HG03108 (cell line): ENCODE measurements at regions not wholly inside any gene's neighbourhood (a gene's known extent, or its start where the extent isn't known, plus 50 kb on each side); places are given as distances from the start of the nearest gene placed in this dataset.

Experiments
- ATAC-seq: cut with Tn5 transposase; IDR thresholded peaks from one replicate; pipeline ENCODE4 v1.9.1; 2021; ENCODE audit warnings: moderate library complexity; ENCODE audit not compliant: unreplicated experiment

DNA sequence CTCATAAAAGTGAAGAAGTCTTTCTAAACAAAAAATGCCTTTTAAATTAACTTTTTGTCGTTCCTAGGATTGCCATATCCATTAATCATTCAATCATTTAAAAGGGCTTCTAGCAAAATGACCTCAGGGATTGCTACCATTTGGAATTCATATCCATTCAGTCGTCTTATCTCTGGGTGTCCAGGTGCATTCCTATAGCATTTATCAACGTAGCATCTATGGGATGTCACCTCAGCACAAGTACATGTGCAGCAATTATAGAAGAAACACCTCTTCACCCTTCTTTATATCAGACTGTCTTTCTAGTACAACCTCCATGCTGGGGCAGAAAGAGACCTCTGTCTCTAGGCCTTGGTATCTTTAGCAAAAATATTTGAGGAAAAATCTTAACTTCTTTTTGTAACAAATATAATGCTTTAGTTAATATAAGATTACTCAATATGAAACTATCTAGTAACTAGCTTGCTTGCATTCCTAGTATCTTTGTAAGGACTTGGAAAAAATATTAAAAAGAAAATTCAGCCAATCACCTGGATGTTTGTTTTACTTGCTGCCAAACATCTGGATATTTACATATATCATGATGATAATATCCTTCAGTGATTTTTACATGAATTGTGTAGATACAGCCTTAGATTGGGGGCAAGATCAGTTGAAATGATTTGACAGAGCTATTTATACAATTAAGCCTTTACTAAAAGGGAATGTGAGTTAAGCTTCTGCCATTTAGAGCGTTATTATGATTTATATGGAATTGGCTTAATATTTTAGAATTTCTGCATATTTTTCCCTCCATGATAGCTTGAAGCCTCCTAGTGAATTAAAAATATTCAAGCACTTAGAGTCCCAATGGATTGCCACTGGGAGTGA, 356.8 kb downstream of the HDGFL1 start:
- ATAC-seq: no peak

GRCh38 chr6:22926790-22927354, 357.5 kb downstream of the HDGFL1 start:
- ATAC-seq: no peak

- no peak for ATAC-seq
Measured at GRCh38 chr6:22928775-22929174, 359.4 kb downstream of the HDGFL1 start.

DNA sequence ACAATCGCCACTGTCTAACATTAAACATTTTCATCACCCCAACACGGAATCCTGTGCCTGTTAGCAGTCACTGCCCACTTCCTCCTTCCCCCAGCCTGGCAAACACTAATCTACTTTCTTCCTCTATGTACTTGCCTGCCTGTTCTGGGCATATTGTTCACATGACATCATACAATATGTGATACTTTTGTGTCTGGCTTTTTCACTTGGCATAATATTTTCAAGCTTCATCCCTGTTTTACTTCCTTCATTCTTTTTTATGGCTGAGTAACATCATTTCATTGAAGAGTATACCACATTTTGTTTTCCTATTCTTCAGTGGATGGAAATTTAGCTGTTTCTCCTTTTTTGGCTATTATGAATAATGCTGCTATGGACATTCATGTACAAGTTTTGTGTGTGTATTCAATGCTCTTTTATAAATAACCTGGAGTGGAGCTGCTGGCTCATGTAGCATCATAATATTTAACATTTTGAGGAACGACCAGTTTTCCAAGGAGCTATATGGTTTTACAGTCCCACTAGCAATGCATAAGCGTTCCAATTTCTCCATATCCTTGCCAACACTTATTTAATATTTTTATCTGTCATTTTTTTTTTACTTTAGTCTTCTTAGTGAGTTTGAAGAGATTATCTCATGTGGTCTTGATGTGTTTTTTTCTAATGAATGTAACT, 360.1 kb downstream of the HDGFL1 start:
- ATAC-seq: no peak

DNA sequence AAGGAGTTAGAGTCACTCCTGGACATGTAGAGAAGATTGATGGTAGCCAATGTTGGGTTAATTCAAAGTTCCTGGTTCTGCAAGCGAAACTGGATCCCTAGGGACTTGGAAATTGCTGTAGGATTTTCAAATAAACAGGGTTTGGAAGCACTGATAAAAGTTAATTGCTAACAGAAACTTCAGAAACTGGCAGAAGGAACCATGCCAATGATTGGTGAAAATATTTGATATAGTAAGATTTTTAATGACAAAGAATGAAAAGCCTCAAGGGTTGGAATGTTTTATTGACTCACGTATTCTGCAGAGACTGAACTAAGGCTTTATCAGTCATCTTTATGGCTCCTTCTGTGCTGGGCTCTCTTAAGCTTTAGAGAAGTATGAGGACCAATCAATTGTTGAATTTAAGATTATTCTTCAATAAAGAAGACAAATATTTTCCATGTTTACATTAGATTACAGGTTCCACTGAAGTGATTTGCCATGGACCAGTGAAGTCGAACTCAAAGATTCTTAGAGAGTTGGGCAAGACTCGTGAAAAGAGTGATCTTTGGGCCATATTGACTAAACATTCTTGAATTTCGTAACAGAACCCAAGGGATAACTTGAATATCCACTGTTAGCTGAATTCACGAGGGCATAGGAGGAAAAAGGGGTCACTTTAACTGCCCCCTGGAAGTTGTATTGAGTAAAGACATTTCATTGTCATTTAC, 371.4 kb downstream of the HDGFL1 start:
- ATAC-seq: no peak

GRCh38 chr6:22942403-22942802, 373.0 kb downstream of the HDGFL1 start:
- ATAC-seq: no peak

DNA sequence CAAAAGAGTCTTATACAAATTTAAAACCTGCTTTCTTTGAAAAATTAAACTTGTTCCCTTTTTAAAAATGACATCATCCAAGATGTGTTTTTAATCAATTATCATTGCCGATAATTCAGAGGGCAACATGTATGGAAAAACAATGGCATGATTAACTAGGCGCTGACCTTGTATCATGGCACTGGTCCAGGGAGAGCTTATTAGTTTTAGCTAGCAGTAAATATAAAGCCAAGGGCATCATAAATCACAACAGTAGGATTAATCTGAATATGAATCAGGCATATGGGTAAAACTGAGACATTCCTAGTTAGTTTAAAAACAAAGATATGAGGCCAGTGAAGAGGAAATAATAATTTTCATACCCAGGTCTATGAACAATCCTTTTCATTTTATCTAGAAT, 374.0 kb downstream of the HDGFL1 start:
- no peak for ATAC-seq

DNA sequence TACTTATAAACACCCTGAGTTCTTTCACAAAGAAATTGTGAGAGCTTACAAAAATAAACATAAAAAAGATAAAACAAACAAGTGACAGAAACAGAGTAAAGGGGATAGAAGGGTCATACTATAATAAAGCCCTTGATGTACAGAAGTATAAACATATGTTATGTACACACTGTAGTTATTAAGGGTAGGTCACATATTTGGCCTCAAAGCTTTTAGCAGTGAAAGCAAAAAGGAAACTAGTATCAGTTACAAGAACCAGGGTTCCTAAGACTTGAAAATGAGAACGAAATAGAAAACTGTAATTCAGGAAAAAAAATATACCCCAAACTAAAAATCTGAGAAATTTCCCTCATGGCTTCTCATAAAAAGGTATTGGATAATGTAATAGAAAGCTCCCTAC, 380.6 kb downstream of the HDGFL1 start:
- no peak for ATAC-seq

- no peak for ATAC-seq
Measured at GRCh38 chr6:22952097-22952496, 382.7 kb downstream of the HDGFL1 start.

DNA sequence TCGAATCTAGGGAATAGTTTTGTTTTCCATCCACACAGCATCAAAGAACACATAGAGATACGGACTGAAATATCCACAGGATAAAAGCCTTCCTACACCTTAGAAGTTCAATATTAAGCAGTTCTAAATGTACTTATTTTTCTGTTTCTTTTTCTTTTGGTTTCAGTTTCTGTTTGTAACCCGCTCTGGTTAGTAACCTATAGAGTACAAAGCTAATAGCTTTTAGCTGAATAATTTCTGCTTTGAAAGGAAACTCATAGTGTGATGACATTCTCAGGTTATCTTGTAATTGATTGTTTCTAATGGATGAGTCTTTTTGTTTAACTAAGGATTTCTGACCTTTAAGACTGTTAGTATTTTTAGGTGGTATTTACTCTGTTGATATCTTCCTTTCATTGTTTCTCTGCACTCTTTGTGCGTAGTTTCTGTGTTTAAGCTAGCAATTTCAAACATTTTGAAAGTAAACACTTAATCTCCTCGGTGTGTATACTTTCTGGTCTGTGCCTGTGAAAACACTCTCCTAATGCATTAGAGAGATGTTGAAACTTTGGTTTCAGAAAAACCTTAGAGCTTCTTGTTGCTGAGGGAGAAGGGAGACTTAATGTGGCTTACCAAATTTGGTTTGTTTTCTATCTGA, 385.5 kb downstream of the HDGFL1 start:
- ATAC-seq: peak; percentile 49

DNA sequence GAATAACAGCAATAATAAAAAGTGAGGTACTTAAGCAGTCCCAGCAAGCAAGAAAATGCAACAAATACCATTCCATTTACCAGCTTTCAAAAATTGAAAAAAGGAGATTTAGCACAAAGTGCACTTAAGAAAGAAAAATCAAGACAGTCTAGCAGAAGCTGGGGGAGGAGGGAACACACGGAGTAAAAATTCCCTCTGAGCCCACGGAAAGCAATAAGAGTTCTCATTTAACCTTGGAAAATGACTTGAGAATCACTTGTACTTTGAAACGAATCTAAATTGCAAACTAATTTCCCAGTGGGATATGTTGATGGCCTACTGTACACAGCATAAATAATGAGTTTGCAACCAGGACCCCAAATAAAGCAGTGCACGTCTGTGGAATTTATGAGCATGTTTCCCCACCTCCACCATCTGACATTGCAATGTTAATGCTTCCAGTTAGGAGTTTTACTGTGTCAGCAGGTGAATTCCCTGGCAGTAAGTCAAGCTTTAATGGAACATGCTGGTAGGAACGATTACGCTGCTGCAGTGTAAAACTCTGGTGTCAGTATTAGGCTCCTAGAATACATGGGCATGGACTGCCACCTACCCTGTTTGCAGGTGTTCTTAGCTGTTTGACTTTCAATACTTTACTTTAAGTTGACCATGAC, 386.8 kb downstream of the HDGFL1 start:
- ATAC-seq: no peak

GRCh38 chr6:22958677-22959076, 389.3 kb downstream of the HDGFL1 start:
- no peak for ATAC-seq

- no peak for ATAC-seq
Measured at GRCh38 chr6:22959571-22959970, 390.2 kb downstream of the HDGFL1 start.

DNA sequence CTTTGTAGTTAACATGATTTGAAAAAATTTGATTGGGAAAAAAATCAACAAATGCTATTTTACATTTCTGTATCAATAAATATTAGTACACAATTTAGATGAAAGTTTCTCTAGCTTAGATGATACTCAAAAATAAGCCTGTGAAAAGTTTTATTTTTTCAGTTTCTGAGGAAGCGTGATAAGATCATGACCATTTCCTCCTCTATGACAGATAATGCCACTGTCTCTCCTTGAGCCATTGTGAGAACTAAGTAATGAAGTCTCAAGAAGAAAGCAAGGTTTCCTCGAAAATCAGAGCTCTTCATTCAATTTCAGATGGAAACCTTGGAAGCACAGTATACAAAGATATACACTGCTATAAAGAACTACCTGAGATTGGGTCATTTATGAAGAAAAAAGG, 395.0 kb downstream of the HDGFL1 start:
- ATAC-seq: no peak

DNA sequence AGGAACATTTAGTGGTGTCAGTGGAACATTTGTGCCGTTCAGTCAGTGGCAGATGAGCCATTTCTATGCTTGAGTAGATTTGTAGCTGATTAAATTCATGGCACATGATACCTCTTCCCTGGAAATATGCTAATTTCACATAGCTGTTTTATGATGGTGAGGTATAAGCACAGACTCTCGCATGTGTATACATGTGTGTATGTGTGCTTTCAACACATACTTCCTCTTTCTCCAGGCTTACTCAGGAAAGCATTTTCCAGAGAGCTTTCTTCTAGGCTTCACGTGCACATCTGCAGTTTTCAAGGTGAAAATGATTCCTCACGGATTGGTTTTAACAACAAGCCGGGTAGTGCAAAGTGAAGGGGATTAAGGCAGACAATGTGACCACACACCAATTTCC, 396.5 kb downstream of the HDGFL1 start:
- no peak for ATAC-seq

GRCh38 chr6:22966691-22967422, 397.5 kb downstream of the HDGFL1 start:
- no peak for ATAC-seq

DNA sequence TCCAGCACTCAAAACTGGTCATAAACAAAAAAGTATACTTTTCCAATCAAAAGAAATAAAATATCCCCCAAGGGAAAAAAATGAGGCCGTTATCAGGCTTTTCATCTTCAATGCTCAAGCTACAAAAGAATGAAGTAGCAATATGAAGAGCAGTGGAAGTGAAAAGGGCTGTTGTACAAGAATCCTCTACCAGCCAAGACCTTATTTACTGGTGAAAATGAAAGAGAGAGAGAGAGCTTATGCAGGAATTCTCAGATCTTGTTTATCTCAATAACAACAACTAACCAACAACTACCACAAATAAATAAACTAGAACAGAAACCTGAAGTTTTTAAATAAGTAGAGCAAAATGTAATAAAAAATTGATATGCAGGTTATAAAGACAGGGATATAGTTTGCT, 400.6 kb downstream of the HDGFL1 start:
- no peak for ATAC-seq

DNA sequence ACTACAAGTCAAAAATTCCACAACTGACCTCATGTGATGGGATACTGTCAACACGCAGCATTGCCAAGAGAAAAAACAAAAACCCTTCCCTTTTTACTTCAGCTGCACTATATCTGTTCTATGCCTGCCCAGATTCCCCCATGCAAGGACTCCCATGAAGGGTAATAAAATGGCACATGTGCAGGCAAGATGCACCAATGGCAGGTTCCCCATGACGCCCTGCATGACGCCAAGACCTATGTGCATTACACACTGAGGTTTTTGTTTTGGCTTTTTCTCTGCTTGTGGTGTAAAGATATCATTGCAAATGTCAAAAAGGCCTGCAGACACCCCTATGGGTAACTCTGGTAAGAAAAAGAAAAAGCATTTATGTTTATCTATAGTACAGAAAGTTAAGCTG, 403.4 kb downstream of the HDGFL1 start:
- no peak for ATAC-seq

GRCh38 chr6:22975079-22975478, 405.7 kb downstream of the HDGFL1 start:
- ATAC-seq: no peak

DNA sequence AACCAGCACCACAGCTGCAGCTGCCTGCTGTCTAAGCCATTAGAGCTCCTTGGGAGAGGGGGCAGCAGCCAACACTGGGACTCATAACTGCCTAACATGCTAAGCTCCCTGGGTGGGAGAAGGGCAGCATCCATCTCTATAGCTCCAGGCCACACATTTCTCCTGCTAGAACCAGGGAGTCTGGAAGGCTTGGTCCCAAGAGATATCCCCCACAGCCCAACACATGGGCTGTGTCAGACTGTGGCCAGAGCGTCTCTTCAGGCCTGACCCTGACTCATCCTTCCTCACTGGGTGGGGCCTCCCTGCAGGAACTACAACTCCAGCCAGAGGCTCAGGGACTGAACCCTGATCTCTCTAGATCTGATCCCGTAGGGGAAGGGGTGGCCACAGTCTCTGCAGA, 411.1 kb downstream of the HDGFL1 start:
- ATAC-seq: no peak
